ENCODE measurements at regions not wholly inside any gene's neighbourhood (a gene's known extent, or its start where the extent isn't known, plus 50 kb on each side); places are given as distances from the start of the nearest gene placed in this dataset.

- TF ChIP-seq, protein P1, sequence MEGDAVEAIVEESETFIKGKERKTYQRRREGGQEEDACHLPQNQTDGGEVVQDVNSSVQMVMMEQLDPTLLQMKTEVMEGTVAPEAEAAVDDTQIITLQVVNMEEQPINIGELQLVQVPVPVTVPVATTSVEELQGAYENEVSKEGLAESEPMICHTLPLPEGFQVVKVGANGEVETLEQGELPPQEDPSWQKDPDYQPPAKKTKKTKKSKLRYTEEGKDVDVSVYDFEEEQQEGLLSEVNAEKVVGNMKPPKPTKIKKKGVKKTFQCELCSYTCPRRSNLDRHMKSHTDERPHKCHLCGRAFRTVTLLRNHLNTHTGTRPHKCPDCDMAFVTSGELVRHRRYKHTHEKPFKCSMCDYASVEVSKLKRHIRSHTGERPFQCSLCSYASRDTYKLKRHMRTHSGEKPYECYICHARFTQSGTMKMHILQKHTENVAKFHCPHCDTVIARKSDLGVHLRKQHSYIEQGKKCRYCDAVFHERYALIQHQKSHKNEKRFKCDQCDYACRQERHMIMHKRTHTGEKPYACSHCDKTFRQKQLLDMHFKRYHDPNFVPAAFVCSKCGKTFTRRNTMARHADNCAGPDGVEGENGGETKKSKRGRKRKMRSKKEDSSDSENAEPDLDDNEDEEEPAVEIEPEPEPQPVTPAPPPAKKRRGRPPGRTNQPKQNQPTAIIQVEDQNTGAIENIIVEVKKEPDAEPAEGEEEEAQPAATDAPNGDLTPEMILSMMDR (IDR thresholded peaks at IDR 0.05; ENCODE audit: low read depth, low read length), result no peak
- TF ChIP-seq POLR2A (IDR thresholded peaks at IDR 0.05; ENCODE audit: extremely low read depth, insufficient read length) (no peak), MAX (IDR thresholded peaks at IDR 0.05; ENCODE audit: low read depth, low read length) (no peak), MYC (IDR thresholded peaks at IDR 0.05; ENCODE audit: low read depth, low read length) (no peak)
Measured at GRCh38 chr20:6629564-6629963, 137.9 kb upstream of the BMP2 start.

Measured in NB4 (cell line).